Osteocyte (in vitro differentiated cells): ENCODE measurements at regions not wholly inside any gene's neighbourhood (a gene's known extent, or its start where the extent isn't known, plus 50 kb on each side); places are given as distances from the start of the nearest gene placed in this dataset.

Experiments
- DNase-seq: peaks from one replicate; pipeline ENCODE4 v3.0.0; 2021; ENCODE audit warnings: mixed read lengths; ENCODE audit not compliant: unreplicated experiment; ENCODE audit errors: extremely low spot score
- H3K27ac Mint-ChIP-seq: one replicate; pipeline ENCODE4 v1.8.0; 2021; ENCODE audit warnings: mild to moderate bottlenecking, mixed read lengths; ENCODE audit not compliant: unreplicated experiment
- H3K27me3 Mint-ChIP-seq: one replicate; pipeline ENCODE4 v1.8.0; 2021; ENCODE audit warnings: mixed read lengths; ENCODE audit not compliant: unreplicated experiment
- H3K36me3 Mint-ChIP-seq: one replicate; pipeline ENCODE4 v1.8.0; 2021; ENCODE audit warnings: mixed read lengths; ENCODE audit not compliant: unreplicated experiment
- H3K4me1 Mint-ChIP-seq: one replicate; pipeline ENCODE4 v1.8.0; 2021; ENCODE audit warnings: mixed read lengths; ENCODE audit not compliant: unreplicated experiment
- H3K4me3 Mint-ChIP-seq: one replicate; pipeline ENCODE4 v1.8.0; 2021; ENCODE audit warnings: mild to moderate bottlenecking, moderate library complexity, mixed read lengths; ENCODE audit not compliant: unreplicated experiment
- H3K9me3 Mint-ChIP-seq: one replicate; pipeline ENCODE4 v1.8.0; 2021; ENCODE audit warnings: mixed read lengths; ENCODE audit not compliant: unreplicated experiment
- CTCF ChIP-seq: fragments of 200-600 bp; sonication (generic); IDR thresholded peaks from 2 replicates; pipeline ENCODE4 v1.5.0; 2021; ENCODE audit warnings: antibody characterized with exemption, mild to moderate bottlenecking, moderate library complexity

GRCh38 chr2:182541268-182541667, 114.4 kb upstream of the PDE1A start:
- Mint-ChIP-seq H3K27me3 (no peaks in the 10 kb centered on the region), H3K36me3 (no peaks in the 10 kb centered on the region), H3K4me3 (no peak overlapping the region), H3K4me1 (peaks cover 2% of the 10 kb centered on the region), H3K27ac (no peak overlapping the region), H3K9me3 (no peaks in the 10 kb centered on the region)
- no peak for DNase-seq
- no peak for TF ChIP-seq CTCF

GRCh38 chr2:182542501-182543258, 115.8 kb upstream of the PDE1A start:
- TF ChIP-seq CTCF, result no peak
- H3K4me3 Mint-ChIP-seq, result no peak overlapping the region
- no peak for DNase-seq
- H3K27ac Mint-ChIP-seq, result no peak overlapping the region
- H3K9me3 Mint-ChIP-seq, result no peaks in the 10 kb centered on the region
- no peaks in the 10 kb centered on the region for H3K36me3 Mint-ChIP-seq
- peaks cover 2% of the 10 kb centered on the region for H3K4me1 Mint-ChIP-seq
- H3K27me3 Mint-ChIP-seq, result no peaks in the 10 kb centered on the region

- no peaks in the 10 kb centered on the region for H3K36me3 Mint-ChIP-seq
- no peaks in the 10 kb centered on the region for H3K9me3 Mint-ChIP-seq
- no peak for DNase-seq
- no peaks in the 10 kb centered on the region for H3K27me3 Mint-ChIP-seq
- H3K4me3 Mint-ChIP-seq, result no peak overlapping the region
- H3K4me1 Mint-ChIP-seq, result peaks cover 13% of the 10 kb centered on the region
- TF ChIP-seq CTCF, result no peak
- no peak overlapping the region for H3K27ac Mint-ChIP-seq
These were observed 117.1 kb upstream of the PDE1A start for GRCh38 chr2:182543741-182544525.

GRCh38 chr2:182545420-182546167, 118.8 kb upstream of the PDE1A start:
- Mint-ChIP-seq H3K36me3 (no peaks in the 10 kb centered on the region), H3K27me3 (no peaks in the 10 kb centered on the region)

More at GRCh38 chr2:182545420-182546167, 118.8 kb upstream of the PDE1A start:
- TF ChIP-seq CTCF, result no peak
- Mint-ChIP-seq H3K9me3 (no peaks in the 10 kb centered on the region), H3K27ac (no peak overlapping the region), H3K4me1 (peaks cover 11% of the 10 kb centered on the region), H3K4me3 (no peak overlapping the region)
- no peak for DNase-seq
